Mammary epithelial cell (primary cell): ENCODE measurements at regions not wholly inside any gene's neighbourhood (a gene's known extent, or its start where the extent isn't known, plus 50 kb on each side); places are given as distances from the start of the nearest gene placed in this dataset.

Source experiments
- EZH2 ChIP-seq: IDR thresholded peaks from 2 replicates; pipeline ENCODE4 v1.6.1; 2012; ENCODE audit warnings: low read length, inconsistent platforms, borderline replicate concordance
- TF ChIP-seq, protein P1 (sequence below), 2 donors: IDR thresholded peaks in 1 of 2; conservative IDR thresholded peaks in 1 of 2; 2 replicates each; pipeline ENCODE4 v1.5.1; 2011 to 2012; ENCODE audit warnings: inconsistent platforms in 2 of 2, low read length in 2 of 2, mild to moderate bottlenecking in 2 of 2, control low read depth in 1 of 2, low read depth in 1 of 2; ENCODE audit not compliant: insufficient read depth in 1 of 2; ENCODE audit errors: extremely low read depth in 1 of 2

DNA sequence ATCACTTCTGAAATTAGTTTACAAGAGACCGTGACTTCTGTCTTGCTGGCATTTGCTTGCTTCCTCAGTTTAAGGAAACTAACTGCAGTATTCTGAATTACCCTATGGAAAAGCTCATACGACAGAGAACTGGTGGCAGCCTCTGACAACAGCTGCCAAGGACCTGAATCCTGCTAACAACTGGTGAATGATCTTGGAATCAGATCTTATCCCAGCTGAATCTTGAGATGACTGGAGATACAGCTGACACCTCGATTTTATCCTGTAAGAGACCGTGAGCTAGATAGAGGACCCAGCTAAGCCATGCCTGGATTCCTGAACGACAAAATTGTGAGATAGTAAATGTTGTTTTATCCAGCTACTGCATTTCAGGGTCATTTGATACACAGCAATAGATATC lies 202.3 kb downstream of the OGFRL1 start:
- TF ChIP-seq, protein P1, sequence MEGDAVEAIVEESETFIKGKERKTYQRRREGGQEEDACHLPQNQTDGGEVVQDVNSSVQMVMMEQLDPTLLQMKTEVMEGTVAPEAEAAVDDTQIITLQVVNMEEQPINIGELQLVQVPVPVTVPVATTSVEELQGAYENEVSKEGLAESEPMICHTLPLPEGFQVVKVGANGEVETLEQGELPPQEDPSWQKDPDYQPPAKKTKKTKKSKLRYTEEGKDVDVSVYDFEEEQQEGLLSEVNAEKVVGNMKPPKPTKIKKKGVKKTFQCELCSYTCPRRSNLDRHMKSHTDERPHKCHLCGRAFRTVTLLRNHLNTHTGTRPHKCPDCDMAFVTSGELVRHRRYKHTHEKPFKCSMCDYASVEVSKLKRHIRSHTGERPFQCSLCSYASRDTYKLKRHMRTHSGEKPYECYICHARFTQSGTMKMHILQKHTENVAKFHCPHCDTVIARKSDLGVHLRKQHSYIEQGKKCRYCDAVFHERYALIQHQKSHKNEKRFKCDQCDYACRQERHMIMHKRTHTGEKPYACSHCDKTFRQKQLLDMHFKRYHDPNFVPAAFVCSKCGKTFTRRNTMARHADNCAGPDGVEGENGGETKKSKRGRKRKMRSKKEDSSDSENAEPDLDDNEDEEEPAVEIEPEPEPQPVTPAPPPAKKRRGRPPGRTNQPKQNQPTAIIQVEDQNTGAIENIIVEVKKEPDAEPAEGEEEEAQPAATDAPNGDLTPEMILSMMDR (conservative IDR thresholded peaks at IDR 0.05 in 1 of 2, IDR thresholded peaks at IDR 0.05 in 1 of 2; ENCODE audit: extremely low read depth in 1 of 2, insufficient read depth in 1 of 2, low read depth in 1 of 2, low read length in 2 of 2): no peak
- no peak for TF ChIP-seq EZH2
